NB4 (cell line): ENCODE measurements at regions not wholly inside any gene's neighbourhood (a gene's known extent, or its start where the extent isn't known, plus 50 kb on each side); places are given as distances from the start of the nearest gene placed in this dataset.

Source experiments
- CTCF ChIP-seq: IDR thresholded peaks from one replicate; pipeline ENCODE4 v1.5.1; 2012; ENCODE audit warnings: low read depth, low read length
- MAX ChIP-seq: IDR thresholded peaks from 2 replicates; pipeline ENCODE4 v1.6.1; 2011; ENCODE audit warnings: low read depth, low read length
- POLR2A ChIP-seq: IDR thresholded peaks from 2 replicates; pipeline ENCODE4 v1.6.1; 2011; ENCODE audit warnings: mild to moderate bottlenecking; ENCODE audit not compliant: insufficient read length; ENCODE audit errors: extremely low read depth

- TF ChIP-seq CTCF (no peak), MAX (no peak), POLR2A (no peak)
These were observed 90.1 kb downstream of the CAVIN4 start for GRCh38 chr9:100668024-100668423.
